GM18873 (cell line): ENCODE measurements at regions not wholly inside any gene's neighbourhood (a gene's known extent, or its start where the extent isn't known, plus 50 kb on each side); places are given as distances from the start of the nearest gene placed in this dataset.
A peak's percentile ranks its signal among the peaks of the same experiment; 100 is the strongest.

Experiments
- ATAC-seq: cut with Tn5 transposase; IDR thresholded peaks from one replicate; pipeline ENCODE4 v1.9.1; 2021; ENCODE audit warnings: mild to moderate bottlenecking, moderate library complexity, moderate number of reproducible peaks; ENCODE audit not compliant: unreplicated experiment, low FRiP score

- no peak for ATAC-seq
Observed at GRCh38 chr3:144067059-144067458, 95.4 kb downstream of the DIPK2A start.

- no peak for ATAC-seq
Observed at GRCh38 chr3:144073698-144074097, 102.1 kb downstream of the DIPK2A start.

- no peak for ATAC-seq
Observed at GRCh38 chr3:144079634-144080033, 108.0 kb downstream of the DIPK2A start.

DNA sequence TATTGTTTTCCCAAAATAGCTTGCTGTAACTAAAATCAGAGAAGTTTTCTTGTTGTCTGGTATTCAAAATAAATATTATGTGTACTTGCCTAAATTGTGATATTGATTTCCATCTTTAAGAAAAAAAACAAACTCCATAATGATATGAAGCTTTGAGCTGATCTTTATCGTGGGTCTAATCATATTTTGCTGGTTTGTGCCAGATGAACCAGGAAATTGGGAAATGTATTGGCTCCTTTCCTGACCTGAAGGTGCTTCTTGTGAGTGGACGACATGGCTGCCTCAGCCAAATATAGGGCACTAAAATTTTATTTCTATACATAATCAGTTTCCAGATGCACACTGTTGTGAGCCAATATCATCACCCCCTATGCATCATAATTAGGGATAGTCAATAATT is 113.3 kb downstream of the DIPK2A start:
- ATAC-seq: no peak

GRCh38 chr3:144085964-144086363 is 114.3 kb downstream of the DIPK2A start:
- no peak for ATAC-seq

GRCh38 chr3:144096016-144096415 is 124.4 kb downstream of the DIPK2A start:
- ATAC-seq: no peak

GRCh38 chr3:144097163-144097562 is 125.5 kb downstream of the DIPK2A start:
- no peak for ATAC-seq

DNA sequence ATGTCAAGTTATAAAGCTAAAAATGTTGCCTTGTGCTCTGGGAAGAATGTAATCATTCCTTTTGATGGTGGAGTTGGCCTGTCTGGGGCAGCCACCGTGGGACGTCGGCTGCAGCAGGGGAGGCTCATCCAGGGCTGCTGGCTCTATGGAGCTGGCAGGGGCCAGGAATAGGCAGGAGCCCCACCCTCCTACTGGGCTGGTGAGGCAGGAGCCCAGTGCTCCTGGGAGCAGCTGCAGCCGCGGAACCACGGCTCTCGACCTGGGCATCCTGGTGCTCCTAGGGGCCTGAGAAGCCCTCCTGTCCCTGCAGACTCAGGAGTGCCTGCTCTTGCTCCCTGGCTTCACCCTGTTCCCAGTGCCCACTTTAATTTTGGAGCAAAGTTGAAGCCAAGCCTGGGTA is 127.1 kb downstream of the DIPK2A start:
- no peak for ATAC-seq

- ATAC-seq: no peak
Observed at GRCh38 chr3:144102421-144102820, 130.8 kb downstream of the DIPK2A start.

DNA sequence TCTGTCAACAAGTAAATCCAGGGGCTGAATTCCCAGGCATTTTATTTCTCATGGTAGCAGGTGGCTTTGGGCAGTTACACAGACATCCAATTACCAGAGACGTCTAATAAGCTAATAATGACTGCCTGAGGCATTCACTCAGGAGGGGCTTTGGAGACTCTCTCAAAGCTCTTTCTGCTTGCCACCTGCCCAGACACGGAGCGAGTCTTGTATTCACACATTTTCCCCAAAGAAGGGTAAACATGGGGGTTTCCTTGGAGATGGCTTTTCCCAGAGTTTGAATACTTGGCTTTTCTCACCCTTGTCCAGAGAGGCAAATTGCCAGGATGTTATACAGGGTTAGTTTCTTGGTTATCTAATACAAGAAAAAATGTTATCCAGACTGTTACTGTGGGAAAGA is 132.6 kb downstream of the DIPK2A start:
- no peak for ATAC-seq

- ATAC-seq: no peak
Observed at GRCh38 chr3:144104679-144105078, 133.1 kb downstream of the DIPK2A start.

DNA sequence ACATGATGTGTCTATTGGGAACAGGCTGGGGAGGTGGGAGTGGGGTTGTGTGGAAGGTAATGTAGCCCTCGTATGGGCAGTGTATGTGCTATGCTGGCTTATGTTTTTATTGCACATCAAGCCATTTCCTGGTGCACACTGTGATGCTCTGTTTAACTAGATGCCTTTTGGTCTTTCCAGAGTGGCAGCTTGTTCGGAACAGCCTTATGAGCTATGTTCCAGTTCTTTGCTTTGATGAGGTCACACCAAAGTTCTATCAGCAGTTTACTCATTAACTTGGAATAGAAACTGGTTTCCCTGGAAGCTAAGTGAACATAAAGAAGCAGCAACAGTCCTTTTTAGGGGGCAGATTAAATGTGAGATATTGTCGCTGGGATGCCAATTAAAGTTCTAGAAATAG is 133.9 kb downstream of the DIPK2A start:
- ATAC-seq: no peak

DNA sequence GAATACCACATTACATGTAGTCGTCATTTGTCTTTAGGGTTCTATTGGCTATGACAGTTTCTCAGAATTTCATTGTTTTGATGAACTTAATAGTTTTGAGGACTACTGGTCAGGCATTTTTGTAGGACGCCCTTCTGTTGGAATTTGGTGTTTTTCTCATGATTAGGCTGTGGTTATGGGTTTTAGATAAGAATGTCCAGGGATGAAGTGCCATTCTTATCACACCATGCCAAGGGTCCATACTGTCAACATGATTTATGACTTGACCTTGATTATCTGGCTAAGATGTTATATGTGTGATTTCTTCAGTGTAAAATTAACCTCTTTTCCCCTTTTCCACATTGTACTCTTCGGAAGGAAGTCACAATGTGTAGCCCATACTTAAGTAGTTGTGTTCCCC is 135.3 kb downstream of the DIPK2A start:
- no peak for ATAC-seq

DNA sequence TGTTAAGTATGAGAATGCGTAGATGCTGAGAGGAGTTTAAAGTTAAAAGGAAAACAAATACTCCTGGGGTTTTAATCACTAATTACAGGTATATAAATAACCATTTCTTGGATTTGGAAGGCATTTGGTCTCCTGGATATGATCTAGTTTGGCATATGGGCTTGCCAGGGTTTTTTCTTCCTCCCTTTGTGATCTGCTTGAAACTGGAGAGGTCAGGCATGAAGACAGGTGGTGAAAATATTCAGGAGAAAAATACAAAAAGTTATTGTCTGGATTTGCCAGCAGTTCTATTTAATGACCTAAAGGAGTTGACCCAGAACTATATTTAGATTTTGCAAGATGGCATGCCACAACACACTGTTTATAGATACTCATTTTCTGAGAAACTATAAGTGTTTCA is 136.3 kb downstream of the DIPK2A start:
- no peak for ATAC-seq

DNA sequence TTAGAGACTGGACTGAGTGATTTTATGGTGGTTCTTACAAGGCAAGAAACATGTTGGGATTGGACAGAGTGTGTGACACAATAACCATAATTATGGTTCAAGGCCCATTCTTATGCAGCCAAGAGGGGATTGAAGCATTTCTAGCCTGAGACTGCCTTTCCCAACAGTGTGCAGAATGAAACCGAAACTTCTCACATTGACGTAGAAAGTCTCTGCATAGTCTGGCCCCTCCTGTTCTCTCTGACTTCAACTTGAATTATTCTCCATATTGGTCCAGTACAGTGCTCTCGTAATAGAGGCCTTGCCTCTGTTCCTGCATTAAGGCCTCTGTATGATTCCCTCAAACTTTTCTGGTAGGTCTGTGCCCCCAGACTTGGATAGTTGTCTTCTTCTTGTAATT is 138.3 kb downstream of the DIPK2A start:
- ATAC-seq: peak; percentile 95

GRCh38 chr3:144112036-144112435 is 140.4 kb downstream of the DIPK2A start:
- ATAC-seq: no peak

- ATAC-seq: no peak
Observed at GRCh38 chr3:144112437-144112836, 140.8 kb downstream of the DIPK2A start.

DNA sequence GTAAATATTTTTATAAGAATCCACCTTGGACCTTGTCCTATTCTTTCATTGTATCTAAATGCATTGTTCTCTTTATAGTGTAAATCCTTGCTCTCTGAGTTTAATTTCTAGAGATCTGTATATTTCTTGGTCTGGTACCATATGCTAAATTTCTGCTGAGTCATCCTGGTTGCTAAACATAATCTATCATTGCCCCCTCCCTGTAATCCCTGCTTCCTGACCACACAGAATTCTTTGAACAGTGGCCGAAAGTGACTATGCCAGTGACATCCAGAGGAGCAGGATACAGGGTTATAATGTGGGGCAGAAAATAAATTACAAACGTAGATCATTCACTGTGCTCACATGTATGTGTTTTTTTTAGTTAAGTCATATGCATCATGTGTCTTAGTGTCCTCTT is 143.1 kb downstream of the DIPK2A start:
- no peak for ATAC-seq

- ATAC-seq: no peak
Observed at GRCh38 chr3:144119633-144120032, 148.0 kb downstream of the DIPK2A start.

DNA sequence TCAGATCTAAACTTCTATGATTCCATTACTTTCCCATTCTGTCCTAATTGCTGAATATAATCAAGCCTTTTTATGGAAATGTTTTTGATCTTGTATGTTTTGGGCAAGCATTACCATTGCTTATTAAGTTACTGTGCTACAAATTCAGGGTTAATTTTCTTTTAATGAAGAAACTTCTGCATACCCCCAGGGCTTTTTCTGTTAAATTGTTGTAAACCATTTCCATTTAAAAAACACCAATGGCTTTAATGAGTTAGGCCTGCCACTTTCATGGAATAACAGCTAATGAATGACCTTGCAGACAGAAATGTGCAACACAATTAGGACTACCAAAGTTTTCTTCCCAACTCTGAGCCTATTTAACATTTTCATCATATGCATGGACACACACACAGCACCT is 150.0 kb downstream of the DIPK2A start:
- ATAC-seq: no peak

GRCh38 chr3:144127014-144127413 is 155.4 kb downstream of the DIPK2A start:
- ATAC-seq: no peak

GRCh38 chr3:144127700-144128099 is 156.1 kb downstream of the DIPK2A start:
- ATAC-seq: no peak

DNA sequence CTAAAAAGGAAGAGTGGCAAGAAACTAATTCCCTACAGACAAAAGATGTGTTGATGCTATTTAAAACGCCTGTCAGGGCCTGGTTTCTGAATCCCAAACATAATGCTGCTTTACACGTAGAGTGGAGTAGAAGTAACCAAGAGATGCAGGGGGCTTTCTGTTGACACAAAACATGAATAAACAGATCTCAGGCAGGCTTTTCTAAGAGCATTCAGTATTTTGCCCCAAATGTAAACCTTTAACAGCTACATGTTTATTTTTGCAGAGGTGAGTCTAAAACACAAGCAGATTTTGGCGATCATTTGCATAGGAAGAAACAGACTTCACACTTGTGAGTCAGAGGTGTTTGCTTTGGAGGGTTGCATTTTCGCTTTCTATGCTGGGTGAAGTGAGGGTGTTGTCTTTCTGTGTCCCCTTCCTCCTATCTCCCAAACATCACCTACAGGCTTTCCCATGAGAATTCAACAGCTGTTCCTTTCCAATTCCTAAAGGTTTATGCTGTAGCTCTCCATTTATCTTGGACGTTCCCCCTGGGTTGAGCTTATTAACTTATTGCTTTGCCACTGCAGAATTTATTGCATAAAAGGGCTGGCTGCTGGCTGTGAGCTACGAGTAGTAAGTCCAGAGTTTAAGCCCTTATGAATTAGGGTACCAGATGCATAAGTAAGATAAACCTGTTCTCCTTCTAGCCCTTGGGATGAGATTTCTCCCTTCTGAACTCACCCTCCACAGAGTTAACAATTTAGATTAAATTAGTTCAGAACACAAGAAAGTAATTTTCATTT is 156.7 kb downstream of the DIPK2A start:
- ATAC-seq: peak; percentile 98
